HG03460 (cell line): ENCODE measurements at regions not wholly inside any gene's neighbourhood (a gene's known extent, or its start where the extent isn't known, plus 50 kb on each side); places are given as distances from the start of the nearest gene placed in this dataset.
"Not testable (repeated sequence)": the region's sequence is repeated elsewhere in the genome, so short reads cannot be mapped to it uniquely, and the experiment has no call there.

Experiments used
- ATAC-seq: cut with Tn5 transposase; IDR thresholded peaks from one replicate; pipeline ENCODE4 v1.9.1; 2021; ENCODE audit not compliant: unreplicated experiment

GRCh38 chr9:110131499-110131898 is 76.5 kb downstream of the C9orf152 start:
- ATAC-seq: no peak

GRCh38 chr9:110132531-110132930 is 75.4 kb downstream of the C9orf152 start:
- ATAC-seq: not testable (repeated sequence)

DNA sequence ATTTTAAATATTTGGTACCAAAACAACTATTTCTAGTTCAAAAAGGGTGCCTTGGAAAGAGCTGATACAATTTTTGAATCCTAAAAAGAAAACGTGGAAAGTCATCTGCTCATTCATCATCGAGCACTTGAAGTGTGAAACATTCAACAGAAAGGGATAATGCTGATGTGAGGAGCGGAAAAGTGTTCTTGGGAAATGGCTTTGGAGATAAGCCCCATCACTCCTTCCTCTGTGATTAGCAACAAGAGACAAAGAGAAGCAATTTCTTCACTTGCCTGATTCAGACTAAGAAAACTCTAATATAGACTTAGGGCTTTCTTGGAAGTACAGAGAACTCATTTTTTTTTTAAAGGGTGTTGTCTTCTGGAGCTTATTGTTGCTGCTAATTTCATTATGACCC is 74.9 kb downstream of the C9orf152 start:
- no peak for ATAC-seq

DNA sequence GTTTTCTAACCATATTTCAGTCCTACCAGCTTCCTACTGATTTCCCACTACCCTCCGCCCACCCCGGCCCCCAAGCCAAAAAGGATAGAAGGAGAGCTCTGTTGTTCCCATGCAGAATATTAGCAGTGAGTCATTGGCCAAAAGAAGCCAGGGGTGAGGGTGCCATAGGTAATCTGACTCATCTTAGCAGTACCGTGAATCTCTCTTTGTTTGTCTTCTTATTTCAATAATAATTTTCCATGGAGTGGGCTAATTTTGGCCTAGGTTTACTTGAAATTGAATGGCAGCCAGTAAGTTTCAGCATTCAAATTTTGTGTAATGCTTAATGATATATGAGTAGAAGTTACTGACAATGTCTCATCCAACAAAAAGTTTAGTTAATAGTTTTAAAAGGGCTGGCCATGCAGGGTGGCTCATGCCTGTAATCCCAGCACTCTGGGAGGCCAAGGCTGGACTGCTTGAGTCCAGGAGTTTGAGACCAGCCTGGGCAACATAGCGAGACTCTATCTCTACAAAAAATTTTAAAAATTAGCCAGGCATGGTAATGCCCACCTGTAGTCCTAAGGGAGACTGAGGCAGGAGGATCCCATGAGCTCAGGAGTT is 74.2 kb downstream of the C9orf152 start:
- ATAC-seq: no peak

DNA sequence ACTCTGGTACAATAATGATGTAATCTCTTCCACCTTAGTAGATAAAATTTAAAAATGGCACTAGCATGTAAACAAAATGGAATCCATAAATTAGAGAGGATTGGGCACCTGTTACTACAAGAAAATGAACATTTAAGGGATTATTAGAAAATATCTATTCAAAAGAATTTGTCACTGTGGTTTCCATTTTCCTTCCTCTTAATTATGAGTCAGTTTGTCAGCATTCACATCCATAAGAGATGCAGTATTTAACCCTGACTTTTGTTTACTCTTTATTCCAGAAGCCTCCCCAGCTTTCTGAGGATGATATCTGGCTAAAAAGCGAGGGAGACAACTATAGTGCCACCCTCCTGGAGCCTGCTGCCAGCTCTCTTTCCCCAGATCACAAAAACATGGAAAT is 72.1 kb downstream of the C9orf152 start:
- ATAC-seq: no peak

DNA sequence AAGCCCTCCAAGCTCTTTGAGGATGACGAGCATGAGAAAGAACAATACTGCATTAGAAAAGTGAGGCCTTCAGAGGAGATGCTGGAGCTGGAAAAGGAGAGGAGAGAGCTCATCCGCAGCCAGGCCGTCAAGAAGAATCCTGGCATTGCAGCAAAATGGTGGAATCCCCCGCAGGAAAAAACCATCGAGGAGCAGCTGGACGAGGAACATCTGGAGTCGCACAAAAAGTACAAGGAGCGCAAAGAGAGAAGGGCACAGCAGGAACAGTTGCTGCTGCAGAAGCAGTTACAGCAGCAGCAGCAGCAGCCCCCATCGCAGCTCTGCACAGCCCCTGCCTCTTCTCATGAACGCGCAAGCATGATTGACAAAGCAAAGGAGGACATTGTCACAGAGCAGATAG is 71.2 kb downstream of the C9orf152 start:
- no peak for ATAC-seq

DNA sequence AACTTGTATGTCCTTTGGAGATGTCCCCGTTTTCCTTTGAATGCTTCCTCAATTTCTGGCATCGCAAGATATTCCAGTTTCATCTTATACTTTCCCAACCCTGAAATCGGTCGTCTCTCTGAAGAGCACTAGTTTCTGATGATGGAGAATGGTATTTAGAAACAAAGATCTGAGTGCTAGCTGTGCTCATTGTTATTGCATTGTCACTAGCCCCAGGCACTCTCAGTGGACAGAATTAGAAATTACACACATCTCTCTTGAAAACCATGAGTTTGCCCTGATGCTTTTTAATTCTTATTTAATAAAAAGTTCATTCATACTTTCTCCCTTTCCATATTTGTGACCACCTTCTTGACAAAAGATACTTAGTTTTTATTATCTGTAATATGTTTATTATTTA is 67.7 kb downstream of the C9orf152 start:
- no peak for ATAC-seq

GRCh38 chr9:110141227-110141793 is 66.6 kb downstream of the C9orf152 start:
- no peak for ATAC-seq

DNA sequence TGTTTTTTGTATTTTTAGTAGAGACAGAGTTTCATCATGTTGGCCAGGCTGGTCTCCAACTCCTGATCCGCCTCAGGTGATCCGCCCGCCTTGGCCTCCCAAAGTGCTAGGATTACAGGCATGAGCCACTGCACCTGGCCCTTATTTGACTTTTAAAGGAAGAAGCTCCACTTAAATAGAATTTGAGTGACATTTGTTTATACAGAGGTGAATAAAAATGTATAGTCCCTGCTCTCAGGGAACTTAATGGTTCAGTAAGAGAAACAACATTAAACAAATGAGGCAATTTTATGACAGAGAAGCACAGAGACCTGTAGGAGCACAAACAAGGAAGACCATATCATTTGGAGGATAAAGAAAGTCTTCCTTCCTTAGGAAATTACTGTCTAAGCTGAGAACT is 65.7 kb downstream of the C9orf152 start:
- ATAC-seq: no peak

DNA sequence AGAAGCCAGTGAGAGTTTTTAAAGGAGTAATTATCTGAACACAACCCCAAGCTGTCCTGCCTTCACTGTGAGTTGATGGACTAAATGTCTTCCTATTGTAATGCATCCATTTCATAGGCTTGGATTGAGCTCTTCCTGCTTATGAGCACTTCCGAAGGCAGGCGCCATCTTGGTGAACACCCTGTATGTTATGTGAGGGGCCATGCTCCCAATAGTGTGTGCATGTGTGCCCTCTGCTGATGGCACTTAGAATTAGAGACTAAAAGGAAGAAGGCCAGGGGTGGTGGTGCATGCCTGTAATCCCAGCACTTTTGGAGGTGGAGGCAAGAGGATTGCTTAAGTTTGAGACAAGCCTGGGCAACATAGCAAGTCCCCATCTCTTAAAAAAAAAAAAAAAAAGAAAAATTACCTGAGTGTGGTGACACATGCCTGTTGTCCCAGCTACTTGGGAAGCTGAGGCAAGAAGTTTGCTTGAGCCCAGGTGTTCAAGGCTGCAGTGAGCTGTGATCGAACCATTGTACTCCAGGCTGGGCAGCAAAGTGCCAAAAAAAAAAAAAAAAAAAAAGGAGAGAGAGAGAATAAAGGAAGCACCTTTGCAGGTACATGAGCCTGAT is 65.0 kb downstream of the C9orf152 start:
- ATAC-seq: no peak

DNA sequence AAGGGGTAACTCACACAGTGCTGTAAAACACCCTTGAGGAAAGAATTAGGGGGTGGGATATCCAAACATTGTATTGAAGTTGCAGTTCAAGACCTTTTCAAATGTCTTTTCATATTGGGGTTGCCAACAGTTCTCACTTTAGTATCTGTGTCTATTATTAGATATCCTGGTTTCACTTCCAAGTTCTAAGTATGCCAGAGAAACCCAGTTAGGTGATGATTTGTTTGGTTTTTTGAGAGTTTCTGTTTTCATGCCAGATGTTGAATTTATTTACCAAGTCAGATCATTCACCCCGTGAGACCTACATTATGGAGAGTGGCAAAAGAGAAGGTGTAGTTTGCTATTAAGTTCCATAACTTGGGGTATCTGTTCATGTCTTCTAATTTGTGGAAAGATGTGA is 64.5 kb downstream of the C9orf152 start:
- ATAC-seq: peak; percentile 38

DNA sequence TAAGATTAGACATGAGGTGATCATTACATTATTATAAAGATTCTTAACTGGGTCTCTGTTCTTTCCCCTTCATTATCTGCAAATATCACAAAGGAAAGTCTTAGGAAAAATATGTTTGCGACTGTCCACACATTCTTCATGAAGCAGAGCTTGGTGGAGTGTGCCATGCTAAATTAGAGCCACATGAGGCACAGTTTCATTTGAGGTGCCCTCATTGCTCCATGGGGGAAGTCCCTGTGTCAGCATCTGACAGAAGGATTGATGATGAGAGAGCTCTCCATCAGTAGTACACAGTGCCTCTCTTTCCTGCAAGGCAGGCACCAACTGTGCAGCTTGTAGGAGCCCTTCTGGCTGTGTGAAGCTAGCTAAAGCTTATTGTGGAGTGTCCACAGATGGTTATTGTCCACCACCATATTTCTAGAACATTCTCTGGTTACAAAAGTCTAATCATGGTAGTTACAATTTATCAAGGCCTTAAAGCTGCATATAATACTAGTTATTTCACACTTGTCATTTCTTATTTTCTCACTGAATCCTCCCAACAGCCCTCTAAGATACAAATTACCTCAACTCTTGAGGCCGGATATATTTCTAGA is 63.9 kb downstream of the C9orf152 start:
- peak; percentile 69 for ATAC-seq

DNA sequence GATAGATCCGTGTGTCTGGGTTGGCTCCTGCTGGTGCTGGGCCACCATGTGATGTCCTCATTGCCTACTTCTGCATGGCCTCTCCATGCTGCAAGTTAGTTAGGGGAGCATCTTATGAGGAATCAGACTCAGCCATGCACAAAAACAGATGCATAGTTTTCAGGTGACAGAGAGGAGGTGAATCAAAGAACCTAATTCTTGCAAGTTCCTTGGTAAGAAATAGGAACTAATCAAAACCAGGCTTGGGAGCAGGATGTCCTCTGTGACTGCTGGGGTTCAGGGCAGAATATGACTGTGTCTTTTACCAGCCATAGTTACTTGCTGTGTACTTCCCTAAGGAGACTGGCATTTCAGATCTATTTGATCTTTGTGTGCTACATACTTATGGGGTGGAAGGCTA is 61.6 kb downstream of the C9orf152 start:
- ATAC-seq: no peak

- peak; percentile 69 for ATAC-seq
Measured at GRCh38 chr9:110148384-110148783, 59.6 kb downstream of the C9orf152 start.

DNA sequence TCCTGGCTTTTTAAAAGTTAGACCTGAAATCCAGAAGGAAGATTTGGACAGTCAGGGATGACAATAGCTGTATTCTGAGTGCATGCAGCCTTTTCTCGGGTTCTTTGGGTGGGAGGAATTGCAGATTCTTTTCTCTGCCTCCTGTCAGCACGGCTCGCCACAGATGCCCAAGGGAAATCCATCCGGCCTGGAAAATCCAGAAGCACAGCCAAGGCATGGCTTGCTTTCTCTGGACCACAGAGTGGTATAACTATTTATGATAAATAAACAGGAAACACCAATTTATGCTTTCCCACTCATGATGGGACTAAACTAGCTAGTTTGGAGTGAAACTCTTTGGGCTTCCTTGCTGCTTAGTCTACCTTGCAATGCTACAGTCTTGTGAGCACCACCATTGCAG is 59.1 kb downstream of the C9orf152 start:
- no peak for ATAC-seq
